OCI-LY7 (cell line): ENCODE measurements at regions not wholly inside any gene's neighbourhood (a gene's known extent, or its start where the extent isn't known, plus 50 kb on each side); places are given as distances from the start of the nearest gene placed in this dataset.

Experiments used
- BruUV-seq: library from RNA; stranded (reverse); fragments of 400-500 nt; replicated peaks from 2 replicates; lab custom pipeline; 2021; lab: Mats Ljungman, UMichigan
- CTCF ChIA-PET: fragments of 300-600 bp; sonication (Branson Sonifier 250); formaldehyde crosslinking; loops from one replicate; lab custom pipeline; 2022; ENCODE audit warnings: antibody characterized with exemption; ENCODE audit not compliant: unreplicated experiment; lab: Charles Lee
- POLR2A ChIA-PET: fragments of 300-600 bp; sonication (Branson Sonifier 250); formaldehyde crosslinking; loops from one replicate; lab custom pipeline; 2022; ENCODE audit warnings: antibody characterized with exemption; lab: Charles Lee
- DNase-seq: peaks from one replicate; pipeline ENCODE4 v3.0.0-alpha.2; 2015; ENCODE audit warnings: low spot score
- H2AFZ ChIP-seq: fragments of 200-600 bp; sonication (generic), shearing (Covaris generic); 2 replicates; pipeline ENCODE4 v1.6.1; 2014; ENCODE audit warnings: mild to moderate bottlenecking, antibody characterized with exemption, low read length, moderate library complexity
- H3K27ac ChIP-seq: fragments of 200-600 bp; sonication (generic); 2 replicates; pipeline ENCODE4 v1.5.1; 2014; ENCODE audit warnings: mixed run types, low read depth, mild to moderate bottlenecking, moderate library complexity, low read length, inconsistent platforms; ENCODE audit not compliant: poor library complexity, severe bottlenecking
- H3K36me3 ChIP-seq: fragments of 200-600 bp; sonication (generic); 2 replicates; pipeline ENCODE4 v1.6.1; 2014; ENCODE audit warnings: mild to moderate bottlenecking, antibody characterized with exemption, low read length, moderate library complexity, mixed read lengths; ENCODE audit not compliant: insufficient read depth
- H3K4me1 ChIP-seq: fragments of 200-600 bp; sonication (generic); 2 replicates; pipeline ENCODE4 v1.5.1; 2014; ENCODE audit warnings: mild to moderate bottlenecking, low read length; ENCODE audit not compliant: insufficient read depth, poor library complexity, severe bottlenecking
- H3K4me2 ChIP-seq: fragments of 200-600 bp; sonication (generic); 2 replicates; pipeline ENCODE4 v1.6.1; 2014; ENCODE audit warnings: mild to moderate bottlenecking, low read length
- H3K4me3 ChIP-seq: fragments of 200-600 bp; sonication (generic); 2 replicates; pipeline ENCODE4 v1.5.1; 2014; ENCODE audit warnings: mild to moderate bottlenecking, low read depth, low read length; ENCODE audit not compliant: poor library complexity, severe bottlenecking
- H3K79me2 ChIP-seq: fragments of 200-600 bp; sonication (generic); 2 replicates; pipeline ENCODE4 v1.6.1; 2016; ENCODE audit warnings: low read depth, mild to moderate bottlenecking, low read length, moderate library complexity, mixed read lengths; ENCODE audit not compliant: insufficient read depth
- H3K9me2 ChIP-seq: fragments of 200-600 bp; sonication (generic); 2 replicates; pipeline ENCODE4 v1.6.1; 2016; ENCODE audit warnings: mild to moderate bottlenecking, low read length, mixed read lengths; ENCODE audit not compliant: insufficient read depth
- H3K9me3 ChIP-seq: fragments of 200-600 bp; sonication (generic); 2 replicates; pipeline ENCODE4 v1.6.1; 2014; ENCODE audit warnings: mild to moderate bottlenecking, mixed run types, low read length, mixed read lengths
- H4K20me1 ChIP-seq: fragments of 200-600 bp; sonication (generic); 2 replicates; pipeline ENCODE4 v1.6.1; 2014; ENCODE audit warnings: mild to moderate bottlenecking, antibody characterized with exemption, low read length, moderate library complexity, mixed read lengths; ENCODE audit not compliant: insufficient read depth
- EZH2phosphoT487 ChIP-seq: fragments of 200-600 bp; sonication (generic); IDR thresholded peaks from 2 replicates; pipeline ENCODE4 v1.6.1; 2018; ENCODE audit warnings: low read depth, borderline replicate concordance, mild to moderate bottlenecking, mixed run types, antibody characterized with exemption, low read length, moderate library complexity, mixed read lengths
- intact Hi-C: fragments of 100-400 bp; cut with micrococcal nuclease; formaldehyde crosslinking; loops from one replicate; pipeline ENCODE4 v1.10.0; 2022; ENCODE audit not compliant: unreplicated experiment
- TF ChIP-seq, protein P1 (sequence below): fragments of 200-600 bp; sonication (generic); conservative IDR thresholded peaks from 2 replicates; pipeline ENCODE4 v1.5.1; 2014; ENCODE audit warnings: mild to moderate bottlenecking, antibody characterized with exemption, low read length, moderate library complexity, mixed read lengths

DNA sequence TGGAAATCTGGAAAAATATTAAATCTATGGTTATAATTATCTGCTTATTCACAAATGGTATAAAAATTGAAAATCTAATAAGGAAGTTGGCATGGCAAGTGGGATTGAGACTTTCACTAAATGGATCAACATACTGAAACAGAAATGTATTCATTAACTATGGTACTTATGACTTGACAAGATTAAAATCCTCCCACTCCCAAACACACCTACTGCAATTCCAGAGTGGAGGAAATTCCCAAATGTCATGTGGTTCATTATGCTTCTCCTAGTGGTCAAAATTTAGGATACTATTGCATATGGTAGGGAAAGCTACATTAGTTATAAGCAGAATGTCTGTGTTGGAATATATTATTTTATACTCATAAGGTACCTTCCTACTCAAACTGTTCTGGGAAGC is 265.3 kb upstream of the PRICKLE1 start:
- H3K36me3 ChIP-seq = no peaks in the 10 kb centered on the region
- CTCF ChIA-PET = no interaction called here
- intact Hi-C loops = no loop called here

GRCh38 chr12:42854208-42854607 is 264.7 kb upstream of the PRICKLE1 start:
- Histone ChIP-seq H3K9me2 (no peaks in the 10 kb centered on the region), H4K20me1 (no peaks in the 10 kb centered on the region), H3K4me1 (no peaks in the 10 kb centered on the region), H3K36me3 (no peaks in the 10 kb centered on the region), H3K4me3 (no peak overlapping the region), H3K4me2 (no peak overlapping the region), H2AFZ (no peak overlapping the region), H3K9me3 (no peaks in the 10 kb centered on the region), H3K79me2 (no peaks in the 10 kb centered on the region), H3K27ac (no peak overlapping the region)
- intact Hi-C loops = no loop called here
- ChIA-PET POLR2A (interaction anchor here (0.6 kb wide), 1 partner anchor 117 kb away, joined by 3 read pairs; no protein-coding TSS in a partner anchor), CTCF (no interaction called here)
- BruUV-seq = no TSS peak
- TF ChIP-seq, protein P1, sequence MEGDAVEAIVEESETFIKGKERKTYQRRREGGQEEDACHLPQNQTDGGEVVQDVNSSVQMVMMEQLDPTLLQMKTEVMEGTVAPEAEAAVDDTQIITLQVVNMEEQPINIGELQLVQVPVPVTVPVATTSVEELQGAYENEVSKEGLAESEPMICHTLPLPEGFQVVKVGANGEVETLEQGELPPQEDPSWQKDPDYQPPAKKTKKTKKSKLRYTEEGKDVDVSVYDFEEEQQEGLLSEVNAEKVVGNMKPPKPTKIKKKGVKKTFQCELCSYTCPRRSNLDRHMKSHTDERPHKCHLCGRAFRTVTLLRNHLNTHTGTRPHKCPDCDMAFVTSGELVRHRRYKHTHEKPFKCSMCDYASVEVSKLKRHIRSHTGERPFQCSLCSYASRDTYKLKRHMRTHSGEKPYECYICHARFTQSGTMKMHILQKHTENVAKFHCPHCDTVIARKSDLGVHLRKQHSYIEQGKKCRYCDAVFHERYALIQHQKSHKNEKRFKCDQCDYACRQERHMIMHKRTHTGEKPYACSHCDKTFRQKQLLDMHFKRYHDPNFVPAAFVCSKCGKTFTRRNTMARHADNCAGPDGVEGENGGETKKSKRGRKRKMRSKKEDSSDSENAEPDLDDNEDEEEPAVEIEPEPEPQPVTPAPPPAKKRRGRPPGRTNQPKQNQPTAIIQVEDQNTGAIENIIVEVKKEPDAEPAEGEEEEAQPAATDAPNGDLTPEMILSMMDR = no peak
- no peak for TF ChIP-seq EZH2phosphoT487
- DNase-seq = no peak

More for the DNA sequence above, 265.3 kb upstream of the PRICKLE1 start:
- Histone ChIP-seq H3K4me1 (no peaks in the 10 kb centered on the region), H2AFZ (no peak overlapping the region), H3K4me3 (no peak overlapping the region), H3K79me2 (no peaks in the 10 kb centered on the region), H4K20me1 (no peaks in the 10 kb centered on the region), H3K4me2 (no peak overlapping the region), H3K9me2 (no peaks in the 10 kb centered on the region), H3K27ac (no peak overlapping the region), H3K9me3 (no peaks in the 10 kb centered on the region)
- BruUV-seq = no TSS peak
- POLR2A ChIA-PET = interaction anchor here (0.6 kb wide), 1 partner anchor 116 kb away, joined by 3 read pairs; no protein-coding TSS in a partner anchor
- TF ChIP-seq EZH2phosphoT487 = no peak
- DNase-seq = no peak

DNA sequence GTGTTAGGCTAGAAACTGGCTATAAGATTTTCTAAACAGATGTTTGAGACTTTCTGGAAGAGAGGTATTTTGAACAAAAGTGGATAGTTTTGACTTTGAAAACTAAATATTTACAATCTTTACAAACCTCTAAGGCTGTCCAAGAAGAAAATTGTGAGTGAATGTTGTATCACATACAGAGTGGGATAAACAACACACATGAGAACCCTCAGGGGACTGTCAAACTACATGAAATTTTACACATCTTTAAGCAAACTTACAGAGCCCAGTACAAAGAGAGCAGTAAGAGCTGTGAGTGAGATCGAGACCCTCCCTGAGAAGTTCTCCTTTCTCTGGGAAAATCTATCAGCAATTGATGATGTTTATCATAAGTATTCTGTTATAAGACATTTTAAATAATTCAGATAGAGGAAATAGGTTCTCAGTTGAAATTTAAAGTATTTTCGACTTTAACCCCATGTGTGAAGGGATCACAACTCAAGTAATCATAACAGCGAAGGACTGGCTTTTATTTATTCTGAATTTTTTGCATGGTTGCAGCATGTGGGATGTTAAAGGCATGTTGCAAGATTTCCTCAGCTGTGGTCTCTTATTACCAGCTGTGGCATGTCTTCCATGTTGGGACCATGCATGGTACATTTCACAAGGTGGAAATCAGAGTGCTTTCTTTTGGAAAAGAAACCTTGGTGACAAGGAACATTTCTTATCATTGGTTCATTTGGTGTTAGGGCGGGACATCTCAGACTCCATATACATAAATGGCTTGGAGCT is 264.0 kb upstream of the PRICKLE1 start:
- no peak for DNase-seq
- Histone ChIP-seq H3K9me2 (no peaks in the 10 kb centered on the region), H3K36me3 (no peaks in the 10 kb centered on the region), H3K27ac (no peak overlapping the region), H2AFZ (no peak overlapping the region), H3K79me2 (no peaks in the 10 kb centered on the region), H3K9me3 (no peaks in the 10 kb centered on the region), H3K4me1 (no peaks in the 10 kb centered on the region), H4K20me1 (no peaks in the 10 kb centered on the region), H3K4me2 (no peak overlapping the region), H3K4me3 (no peak overlapping the region)
- intact Hi-C loops = no loop called here
- TF ChIP-seq, protein P1 = no peak
- TF ChIP-seq EZH2phosphoT487 = no peak
- ChIA-PET CTCF (no interaction called here), POLR2A (no interaction called here)
- no TSS peak for BruUV-seq
